NK-92 treated with Interleukin-12 subunit alpha and Interleukin-12 subunit beta, amount 100 ng/mL, for 24 hours (cell line): ENCODE measurements at regions not wholly inside any gene's neighbourhood (a gene's known extent, or its start where the extent isn't known, plus 50 kb on each side); places are given as distances from the start of the nearest gene placed in this dataset.

Experiments used
- DNase-seq: peaks from one replicate; lab custom pipeline; 2025; lab: John Stamatoyannopoulos, UW

DNA sequence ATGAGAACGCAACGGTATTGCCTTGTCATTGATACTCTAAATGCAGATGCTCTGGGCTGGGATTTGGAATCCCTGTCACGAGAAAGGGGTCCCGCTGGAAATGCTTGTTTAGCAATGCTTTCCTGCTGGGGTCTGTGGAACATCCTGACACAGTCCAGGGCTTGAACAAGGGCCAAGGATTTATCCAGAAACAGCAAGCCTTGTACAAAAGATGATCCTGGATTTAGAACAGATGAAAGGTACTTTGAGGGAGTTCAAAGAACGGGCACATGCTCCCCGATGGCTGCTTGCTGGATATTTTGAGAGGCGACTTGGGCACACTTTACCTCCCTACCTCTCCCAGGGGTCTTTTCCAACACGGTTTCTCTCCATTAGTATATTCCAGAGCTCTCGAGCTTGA lies 108.1 kb upstream of the CELF4 start:
- no peak for DNase-seq

DNA sequence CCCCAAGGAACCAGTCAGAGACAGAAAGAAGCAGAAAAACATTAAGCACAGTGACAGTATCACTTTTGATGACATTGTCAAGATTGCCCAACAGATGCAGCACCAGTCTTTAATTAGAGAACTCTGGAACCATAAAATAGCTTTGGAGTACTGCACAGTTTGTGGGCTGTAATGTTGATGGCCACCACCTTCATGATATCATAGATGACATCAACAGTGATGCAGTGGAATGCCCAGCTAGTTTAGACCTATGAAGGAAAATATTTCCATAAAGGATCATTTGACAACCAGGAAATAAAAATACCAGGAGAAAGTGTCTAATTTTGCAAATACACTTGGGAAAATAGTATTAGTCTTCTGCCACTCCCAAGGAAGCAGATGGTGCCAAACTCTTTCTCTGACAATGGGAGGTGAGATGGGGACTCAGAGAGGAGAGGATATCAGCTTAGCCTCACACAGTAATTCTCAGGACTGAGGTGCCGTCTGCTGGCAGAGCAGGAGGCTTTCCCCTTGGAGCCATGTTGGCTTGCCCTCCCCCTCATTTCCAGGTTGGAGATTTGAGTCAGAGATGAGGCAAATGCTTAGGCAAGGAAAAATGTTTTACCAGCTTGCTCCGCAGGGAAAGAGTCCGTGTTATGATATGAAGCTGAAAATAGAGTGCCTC lies 107.5 kb upstream of the CELF4 start:
- DNase-seq: no peak

DNA sequence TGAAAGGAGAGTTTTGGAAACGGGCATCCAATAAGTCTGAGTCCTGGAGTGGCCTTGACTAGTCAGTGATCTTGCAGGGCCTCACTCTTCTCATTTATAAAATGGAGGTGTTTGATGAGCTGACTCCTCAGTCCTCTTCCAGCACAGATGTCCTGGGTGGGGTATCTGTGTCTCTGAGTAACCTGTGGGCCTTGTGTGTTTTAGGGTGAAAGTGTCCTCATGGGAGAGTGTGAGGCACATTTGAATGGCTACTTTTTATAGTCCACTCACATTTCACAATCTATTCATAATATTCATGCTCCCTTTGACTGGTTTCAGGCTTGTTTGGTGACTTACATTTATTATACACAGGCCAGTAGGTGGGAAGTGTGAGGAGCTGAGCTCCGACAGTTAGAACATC lies 106.4 kb upstream of the CELF4 start:
- no peak for DNase-seq

DNA sequence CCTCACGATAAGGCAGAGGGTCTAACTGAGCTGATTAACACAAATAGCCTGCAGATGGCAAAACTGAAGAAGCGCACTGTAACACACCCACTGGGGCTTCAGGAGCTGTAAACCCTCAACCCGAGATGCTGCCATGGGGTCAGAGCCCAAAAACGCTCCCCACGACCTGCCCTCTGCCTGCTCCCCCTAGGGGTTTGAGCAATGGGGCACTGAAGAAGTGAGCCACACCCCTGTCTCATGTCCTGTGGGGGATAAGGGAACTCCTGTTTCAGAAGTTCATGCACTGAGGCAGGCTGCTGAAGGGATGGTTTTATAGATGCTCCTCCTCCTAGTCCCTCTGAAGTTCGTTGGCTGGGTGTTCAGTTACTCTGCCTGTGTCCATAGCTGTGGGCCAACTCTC lies 105.9 kb upstream of the CELF4 start:
- DNase-seq: no peak

DNA sequence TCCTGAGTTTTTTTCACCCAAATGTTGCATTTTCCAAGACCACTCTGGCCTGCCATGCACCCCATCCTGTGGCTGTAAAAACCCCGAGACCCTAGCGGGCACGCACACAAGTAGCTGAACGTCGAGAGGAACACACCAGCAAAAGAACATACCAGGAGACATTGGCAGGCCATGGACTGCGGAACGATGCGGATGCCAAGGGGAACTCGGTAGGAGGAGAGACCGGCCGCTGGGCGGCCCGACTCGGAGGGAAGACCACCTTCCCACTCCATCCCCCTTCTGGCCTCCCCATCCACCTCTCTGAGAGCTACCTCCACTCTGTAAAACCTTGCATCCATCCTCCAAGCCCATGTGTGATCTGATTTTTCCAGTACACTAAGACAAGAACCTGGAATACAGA lies 105.5 kb upstream of the CELF4 start:
- no peak for DNase-seq

DNA sequence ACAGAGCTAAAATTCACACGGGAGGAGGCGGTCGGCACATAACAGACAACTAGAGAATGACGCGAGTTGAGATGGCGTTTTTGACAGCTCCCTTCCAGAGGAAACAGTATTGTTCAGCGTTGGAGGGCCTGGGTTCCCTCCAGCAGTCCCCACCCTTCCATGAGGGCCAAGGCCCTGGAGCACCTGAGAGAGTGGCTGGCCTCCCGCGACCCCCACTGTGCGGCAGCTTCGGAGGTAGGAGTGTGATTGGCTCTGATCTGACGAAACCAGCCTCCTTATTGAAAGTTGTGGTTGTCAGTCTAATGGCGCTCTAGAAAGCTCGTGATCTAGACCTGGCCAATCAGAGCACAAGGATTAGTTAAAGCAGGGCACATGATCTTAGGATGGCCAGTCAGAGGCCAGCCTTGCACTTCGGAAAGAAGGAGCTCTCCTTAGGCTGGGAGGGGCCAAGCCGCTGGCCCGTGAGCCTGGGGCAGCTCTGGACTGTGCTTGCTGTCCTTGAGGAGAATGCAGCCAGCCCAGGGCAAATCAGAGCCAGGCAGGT lies 104.5 kb upstream of the CELF4 start:
- DNase-seq: no peak

DNA sequence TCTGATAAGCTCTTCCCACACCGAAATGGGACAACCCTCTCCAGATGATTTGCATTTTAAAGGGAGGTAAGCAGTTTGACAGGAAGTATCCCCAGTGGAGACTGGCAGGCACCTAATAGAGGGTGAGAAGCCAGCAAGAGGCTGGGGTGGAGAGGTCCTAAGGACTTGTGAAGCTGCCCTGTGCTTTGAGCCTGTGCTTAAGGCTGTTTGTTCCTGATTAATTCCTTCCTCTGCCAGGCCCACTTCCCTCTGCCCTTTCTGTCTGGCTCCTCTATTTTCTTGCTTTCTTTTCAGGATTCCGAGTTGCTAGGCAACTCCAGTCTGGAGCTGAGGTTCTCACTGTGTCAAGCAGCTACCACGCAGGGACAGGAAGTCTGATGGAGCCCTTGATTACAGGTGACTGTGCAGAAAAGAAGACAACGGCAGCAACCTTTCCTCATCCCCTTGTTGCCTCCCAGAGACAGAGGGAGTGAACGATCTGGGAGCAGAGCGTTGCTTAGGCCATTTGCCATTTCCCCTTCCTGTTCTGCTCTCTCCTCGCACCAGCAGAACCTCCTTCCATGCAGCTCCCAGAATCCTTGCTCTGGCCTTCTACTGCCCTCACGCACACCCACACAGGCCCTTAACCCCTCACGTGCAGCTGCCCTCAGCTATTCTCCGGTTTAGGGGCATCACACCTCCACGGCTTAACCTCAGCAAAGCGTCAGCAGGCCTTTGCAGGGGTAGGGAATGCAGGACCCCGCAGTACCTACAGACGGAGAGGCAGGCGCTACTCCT lies 103.6 kb upstream of the CELF4 start:
- DNase-seq: no peak

DNA sequence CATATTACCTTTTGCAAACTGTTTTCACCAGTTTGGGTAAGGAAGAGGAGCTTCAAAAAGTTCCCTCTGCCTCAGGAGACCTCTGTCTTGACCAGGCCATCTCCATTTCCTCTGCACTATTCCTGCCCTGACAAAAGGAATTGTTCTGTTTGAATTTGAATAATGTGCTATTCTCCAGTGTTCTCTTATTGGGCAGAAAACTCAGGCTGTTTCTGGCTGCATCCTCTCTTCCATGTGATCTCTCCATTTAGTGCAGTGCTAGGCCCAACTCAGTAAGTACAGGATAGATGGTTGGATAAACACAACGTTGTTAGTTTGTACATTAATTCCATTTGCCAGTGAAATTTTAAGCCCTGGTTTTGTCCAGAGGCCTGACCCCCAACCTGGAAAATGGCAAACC lies 102.2 kb upstream of the CELF4 start:
- DNase-seq: no peak

DNA sequence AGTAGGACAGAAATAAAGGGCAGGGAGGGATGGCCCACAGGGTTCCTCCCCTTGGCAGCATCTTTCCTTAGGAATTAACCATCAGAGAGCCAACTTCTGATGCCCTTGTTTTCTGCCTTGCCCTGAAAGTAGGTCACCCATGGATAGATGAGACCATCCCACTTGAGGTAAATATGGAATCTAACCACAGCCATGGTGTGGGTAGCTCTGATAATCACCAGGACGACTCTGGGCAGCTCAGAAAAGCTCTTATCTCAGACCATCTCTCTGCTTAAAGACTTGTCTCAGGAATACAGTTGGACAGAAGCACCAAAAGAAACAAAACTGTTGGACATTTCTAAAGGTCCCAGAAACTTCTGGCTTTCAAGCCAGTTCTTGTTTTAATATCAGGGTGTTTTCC lies 101.4 kb upstream of the CELF4 start:
- no peak for DNase-seq

DNA sequence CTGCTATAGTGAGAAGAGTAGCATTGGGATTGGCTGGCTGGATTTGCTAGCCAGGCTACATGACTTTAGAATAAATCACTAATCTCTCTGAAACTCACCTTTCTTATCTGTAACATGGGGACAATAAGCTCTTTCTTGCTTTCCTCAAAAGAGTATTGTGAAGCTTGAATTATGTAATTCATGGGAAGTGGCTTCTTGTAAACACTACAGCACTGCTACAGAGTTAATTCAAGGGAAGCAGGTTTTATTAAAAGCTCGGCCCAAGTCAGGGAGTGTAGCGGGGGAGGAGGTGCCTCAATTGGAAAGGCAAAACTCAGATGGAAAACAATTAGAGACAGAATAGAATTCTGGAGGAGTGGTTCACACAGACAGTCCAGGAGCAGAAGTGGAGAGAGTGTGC lies 100.9 kb upstream of the CELF4 start:
- DNase-seq: no peak

DNA sequence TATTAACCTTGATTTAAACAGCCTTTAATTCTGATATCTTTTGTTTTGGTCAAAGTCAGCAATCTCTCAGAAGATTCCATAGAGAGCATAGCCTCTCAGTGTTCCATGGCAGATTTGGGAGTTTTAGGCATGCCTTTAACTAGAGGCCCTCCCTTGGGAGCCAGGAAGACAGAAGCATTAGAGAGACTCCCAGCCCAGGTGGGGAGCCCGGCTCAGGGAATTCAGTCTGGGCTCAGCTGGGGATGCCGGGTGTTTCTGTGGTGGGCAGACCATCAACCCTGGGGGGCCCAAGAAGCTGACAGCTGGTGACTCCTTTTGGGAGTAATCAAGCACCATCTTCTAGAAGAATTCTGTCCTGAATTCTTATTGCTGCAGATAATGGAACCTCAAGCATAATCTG lies 99.7 kb upstream of the CELF4 start:
- DNase-seq: no peak

DNA sequence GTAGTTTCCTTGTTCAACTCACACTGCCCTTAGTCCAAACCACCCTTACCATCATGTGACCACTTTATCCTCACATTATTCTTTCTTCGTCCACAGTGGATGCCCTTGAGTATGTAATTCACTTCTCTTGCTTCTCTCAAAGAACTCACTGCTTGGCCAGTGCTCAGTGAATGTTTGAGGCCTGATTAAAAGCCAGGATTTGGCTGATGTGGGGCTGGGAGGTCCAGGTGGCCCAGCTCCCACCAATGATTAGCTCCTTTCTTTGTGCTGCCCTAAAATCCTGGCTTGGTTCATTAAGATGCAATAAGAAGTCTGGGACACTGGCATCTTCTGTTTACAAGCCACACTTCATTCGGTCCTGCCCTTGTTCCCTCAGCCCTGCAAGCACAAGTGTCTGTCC lies 97.8 kb upstream of the CELF4 start:
- no peak for DNase-seq

DNA sequence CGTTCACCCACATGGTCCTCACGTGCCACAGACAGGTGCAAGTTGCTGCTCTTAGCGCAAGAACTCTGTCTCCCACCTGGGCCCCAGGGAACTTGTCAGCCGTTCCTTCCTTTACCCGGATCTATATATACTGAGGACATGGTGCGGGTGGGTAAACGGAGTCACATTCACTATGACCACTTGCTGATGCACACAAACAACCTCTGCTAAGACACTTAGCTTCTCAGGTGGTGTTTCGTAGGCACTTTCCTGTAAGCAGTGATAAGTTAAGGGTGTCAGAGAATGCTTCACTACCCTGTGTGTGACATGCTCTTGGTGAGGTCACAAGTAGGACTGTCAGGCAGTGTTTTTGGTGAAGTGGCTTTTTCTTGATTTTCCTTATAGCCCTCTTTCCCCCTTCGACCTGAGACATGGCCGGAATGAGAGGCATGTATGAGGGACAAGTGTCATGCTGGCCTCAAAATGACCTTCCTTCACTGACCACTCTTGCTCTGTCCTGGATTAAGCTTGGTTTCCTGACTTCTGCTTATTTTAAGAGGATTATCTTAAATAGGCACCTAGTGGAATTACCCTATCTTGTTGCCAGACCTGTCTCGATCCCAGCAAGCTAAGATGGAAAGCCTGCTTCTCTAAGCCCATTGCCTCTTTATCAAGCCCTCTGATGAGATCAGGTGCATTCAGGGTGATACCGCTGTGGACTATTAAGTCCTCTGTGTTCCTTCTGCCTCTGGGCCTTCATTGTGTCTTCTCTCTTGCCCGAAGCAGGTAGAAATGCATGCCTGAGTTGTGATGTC lies 97.1 kb upstream of the CELF4 start:
- DNase-seq: no peak

DNA sequence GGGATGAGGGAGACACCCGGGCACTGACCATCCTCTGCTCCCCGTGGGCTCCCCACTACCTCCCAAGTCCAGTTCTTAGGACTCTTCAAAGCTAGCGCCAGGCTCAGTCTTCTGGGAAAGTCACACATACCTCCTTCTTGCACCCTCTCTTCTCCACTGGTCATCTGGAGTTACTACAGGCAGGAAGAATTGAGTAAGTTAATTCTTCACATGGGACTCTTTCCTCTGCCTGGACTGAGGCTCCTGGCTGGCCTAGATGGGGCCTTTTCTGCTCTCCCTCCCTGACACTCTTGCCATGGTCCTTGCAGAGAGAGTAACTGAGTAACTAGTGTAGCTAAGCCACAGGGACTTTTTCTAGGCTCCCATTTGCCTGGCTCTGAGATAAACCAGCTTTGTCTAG lies 96.5 kb upstream of the CELF4 start:
- DNase-seq: no peak

DNA sequence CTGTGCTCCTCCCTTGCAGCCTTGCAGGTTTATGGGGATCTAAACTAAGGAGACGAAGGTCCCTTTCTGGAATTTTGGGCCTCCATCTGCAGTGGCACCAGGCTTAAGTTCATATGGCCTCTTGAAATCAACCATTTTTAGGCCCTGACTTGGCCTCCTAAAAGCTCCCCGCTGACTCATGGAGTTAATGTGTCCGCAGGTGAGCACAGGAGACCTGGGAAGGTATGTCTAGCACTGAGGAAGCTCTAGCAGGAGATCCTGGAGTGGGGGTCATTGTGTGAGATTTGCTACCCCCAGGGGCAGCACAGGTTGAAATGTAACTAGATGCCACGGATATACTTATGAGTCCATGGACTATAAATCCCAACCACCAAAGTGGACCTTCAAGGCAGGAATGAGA lies 95.9 kb upstream of the CELF4 start:
- DNase-seq: no peak

DNA sequence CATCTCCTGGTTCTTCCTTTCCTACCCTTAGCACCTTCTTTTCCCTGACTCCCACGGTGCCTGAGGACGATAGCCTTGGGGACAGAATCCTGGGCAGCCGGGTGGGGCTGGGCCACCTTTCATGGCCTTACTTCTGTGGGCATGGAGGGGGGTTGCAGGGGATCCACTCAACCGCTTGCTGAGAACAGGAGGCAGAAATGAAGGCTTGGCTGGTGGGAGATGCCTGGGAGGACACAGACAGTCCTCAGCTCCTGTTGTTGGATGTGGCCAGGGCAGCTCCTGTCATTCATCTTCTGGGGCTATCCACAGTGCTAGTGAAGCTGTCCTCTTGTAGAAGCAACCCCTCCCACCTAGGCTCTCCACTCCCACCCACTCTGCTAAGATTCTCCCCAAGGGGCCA lies 95.5 kb upstream of the CELF4 start:
- no peak for DNase-seq

DNA sequence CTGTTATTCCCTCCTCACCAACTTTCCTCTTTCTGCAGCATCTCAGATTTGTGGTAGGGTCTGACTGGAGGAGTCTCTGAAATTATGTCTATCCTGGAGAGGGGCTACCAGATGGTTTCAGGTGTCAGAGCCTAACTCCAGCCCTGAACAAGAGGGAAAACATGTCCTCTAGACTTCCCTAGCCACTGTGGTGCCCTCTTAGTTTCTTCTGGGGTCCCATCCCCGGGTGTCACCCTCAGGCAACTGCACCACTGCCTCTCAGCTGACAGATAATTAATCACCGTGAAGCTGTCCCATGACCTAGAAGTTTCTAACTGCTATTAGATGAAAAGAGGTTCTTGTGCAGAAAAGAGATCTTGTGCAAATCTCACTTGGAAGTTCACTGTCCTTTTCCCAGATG lies 95.1 kb upstream of the CELF4 start:
- DNase-seq: no peak

DNA sequence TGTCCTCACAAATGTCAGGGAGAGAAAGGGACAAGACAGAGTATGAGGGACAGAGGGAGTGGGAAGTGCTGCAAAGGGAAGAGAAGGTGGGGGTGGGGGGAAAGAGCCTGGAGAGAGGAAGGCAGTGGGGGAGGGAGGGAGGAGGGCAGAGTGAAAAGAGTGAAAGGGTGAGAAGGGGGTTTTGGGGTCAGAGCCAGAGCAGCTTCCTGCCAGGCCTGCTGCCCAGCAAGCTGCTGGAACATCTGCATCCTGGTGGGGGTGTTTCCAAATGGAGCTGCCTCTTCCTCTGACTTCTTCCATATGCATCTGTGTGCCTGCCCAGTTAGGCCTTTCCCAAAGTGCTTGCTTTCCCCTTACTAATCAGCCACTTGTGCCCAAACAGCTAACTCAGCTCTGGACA lies 94.3 kb upstream of the CELF4 start:
- DNase-seq: no peak

DNA sequence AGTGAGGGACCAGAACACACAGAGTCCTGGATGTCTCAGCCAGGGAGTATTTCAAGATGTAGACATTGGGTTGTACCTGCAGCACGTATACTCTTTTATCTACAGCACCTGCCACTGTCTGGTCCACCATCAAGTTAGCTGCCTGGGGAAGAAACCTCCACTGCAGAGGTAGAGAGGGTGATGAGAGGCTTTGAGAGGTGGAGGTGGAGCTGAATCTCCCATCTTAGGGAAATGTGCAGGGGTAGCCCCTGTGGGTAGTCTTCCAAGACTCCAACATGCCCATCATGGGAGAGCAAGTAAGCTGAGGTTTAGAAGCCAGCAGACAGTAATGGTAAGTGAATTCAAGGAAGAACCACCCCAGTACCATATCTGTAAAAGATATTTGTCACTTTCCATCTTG lies 93.3 kb upstream of the CELF4 start:
- no peak for DNase-seq

DNA sequence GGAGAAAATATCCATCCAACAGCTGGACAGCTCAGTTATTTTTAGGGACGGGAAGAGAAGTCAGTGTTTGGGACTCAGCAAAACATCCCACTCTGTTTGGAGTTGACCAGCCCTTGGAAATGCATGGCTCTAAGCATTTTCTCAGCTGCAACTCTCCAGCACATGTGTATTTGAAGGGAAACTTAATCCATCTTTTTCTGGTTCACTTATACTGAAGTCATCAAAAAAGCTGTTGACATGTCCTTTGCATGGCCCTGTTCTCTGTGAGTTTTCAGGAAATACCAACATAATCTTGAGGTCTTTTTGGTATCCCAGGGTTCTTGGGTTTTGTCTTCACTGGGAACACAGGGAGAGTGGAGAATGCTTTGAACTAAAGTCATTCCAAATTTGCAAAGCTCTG lies 91.9 kb upstream of the CELF4 start:
- no peak for DNase-seq

DNA sequence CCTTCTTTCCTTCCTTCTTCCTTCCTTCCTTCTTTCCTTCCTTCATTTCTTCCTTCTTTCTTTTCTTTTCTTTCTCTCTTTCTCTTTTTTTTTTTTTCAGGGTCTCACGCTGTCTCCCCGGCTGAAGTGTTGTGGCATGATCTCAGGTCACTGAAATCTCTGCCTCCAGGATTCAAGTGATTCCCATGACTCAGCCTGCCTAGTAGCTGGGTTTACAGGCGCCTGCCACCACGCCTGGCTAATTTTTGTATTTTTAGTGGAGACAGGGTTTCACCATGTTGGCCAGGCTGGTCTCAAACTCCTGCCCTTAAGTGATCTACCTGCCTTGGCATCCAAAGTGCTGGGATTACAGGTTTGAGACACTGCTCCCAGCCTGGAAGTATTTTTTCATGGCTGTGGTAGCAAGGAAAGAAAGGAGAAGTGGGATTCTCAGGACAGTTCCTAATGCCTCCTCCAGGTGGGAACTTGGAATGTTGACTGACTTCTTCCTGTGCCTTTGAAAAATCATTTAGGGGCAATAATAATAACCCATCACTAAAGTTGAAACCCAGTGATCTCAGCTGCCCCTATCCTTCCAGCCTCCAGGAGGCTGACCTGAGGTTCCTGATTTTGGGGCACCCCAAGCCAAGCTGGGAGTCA lies 89.3 kb upstream of the CELF4 start:
- DNase-seq: no peak

DNA sequence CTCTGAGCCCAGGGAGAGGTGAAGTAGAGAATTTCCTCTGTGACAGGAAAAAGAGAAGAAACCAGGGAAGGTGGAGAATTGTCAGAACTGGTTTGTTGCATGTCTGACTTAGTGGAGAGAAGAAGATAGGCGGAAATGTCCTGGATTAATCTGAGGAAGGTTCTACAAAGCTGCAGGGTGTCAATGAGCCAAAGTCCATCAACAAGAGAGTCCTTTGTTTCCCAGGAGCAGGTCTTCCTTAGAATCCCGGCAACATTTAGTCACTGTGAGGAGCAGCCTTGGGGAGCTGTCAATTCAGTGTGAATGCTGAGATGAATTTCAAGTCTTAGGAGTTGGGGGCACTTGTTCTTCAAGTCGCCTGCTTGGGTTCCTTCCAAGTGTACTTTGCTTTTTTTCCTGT lies 88.4 kb upstream of the CELF4 start:
- no peak for DNase-seq

DNA sequence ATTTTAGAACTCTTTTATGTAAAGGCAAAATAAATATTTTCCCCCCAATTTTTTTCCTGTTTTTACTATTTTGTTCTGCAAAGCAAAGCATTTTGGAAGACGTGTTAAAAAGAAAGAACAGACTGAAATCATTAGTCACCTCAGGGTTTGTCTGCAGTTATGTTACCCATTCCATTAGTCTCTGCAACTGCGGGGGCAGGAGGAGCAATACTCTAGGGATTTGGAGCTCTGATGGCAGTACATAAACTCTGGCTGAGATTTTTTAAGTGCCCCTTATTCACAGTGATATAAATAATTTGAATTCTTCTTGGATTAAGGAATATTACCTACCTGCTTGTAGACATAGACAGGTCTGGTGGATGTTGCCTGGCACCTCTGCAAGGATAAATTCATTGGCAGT lies 88.0 kb upstream of the CELF4 start:
- DNase-seq: no peak
